Activated CD4-positive, alpha-beta T cell treated with anti-CD3 and anti-CD28 coated beads for 36 hours (primary cell): ENCODE measurements at regions not wholly inside any gene's neighbourhood (a gene's known extent, or its start where the extent isn't known, plus 50 kb on each side); places are given as distances from the start of the nearest gene placed in this dataset.

ENCODE experiments used
- ATAC-seq: fragments of 200-7000 bp; cut with Tn5 transposase; one replicate; pipeline ENCODE4 v1.10.0; 2021; ENCODE audit warnings: mild to moderate bottlenecking, moderate library complexity
- CTCF ChIA-PET: fragments of 350-600 bp; sonication (Branson Sonifier 250); formaldehyde crosslinking; loops from one replicate; lab custom pipeline; 2021; ENCODE audit warnings: antibody characterized with exemption; lab: Charles Lee
- POLR2A ChIA-PET: fragments of 350-600 bp; sonication (Branson Sonifier 250); formaldehyde crosslinking; loops from one replicate; lab custom pipeline; 2021; ENCODE audit warnings: antibody characterized with exemption, inconsistent platforms; lab: Charles Lee
- DNase-seq: peaks from one replicate; pipeline ENCODE4 v3.0.0-alpha.2; 2020
- H3K27ac Mint-ChIP-seq: one replicate; pipeline ENCODE4 v1.8.0; 2021; ENCODE audit warnings: mixed read lengths
- H3K27me3 Mint-ChIP-seq: one replicate; pipeline ENCODE4 v1.8.0; 2021; ENCODE audit warnings: mixed read lengths
- H3K36me3 Mint-ChIP-seq: one replicate; pipeline ENCODE4 v1.8.0; 2021; ENCODE audit warnings: low read depth, mixed read lengths
- H3K4me1 Mint-ChIP-seq: one replicate; pipeline ENCODE4 v1.8.0; 2021; ENCODE audit warnings: mixed read lengths
- H3K4me3 Mint-ChIP-seq: one replicate; pipeline ENCODE4 v1.8.0; 2021; ENCODE audit warnings: mild to moderate bottlenecking, moderate library complexity, mixed read lengths
- H3K9me3 Mint-ChIP-seq: one replicate; pipeline ENCODE4 v1.8.0; 2021; ENCODE audit warnings: low read depth, mixed read lengths
- intact Hi-C, 2 experiments: fragments of 100-400 bp; cut with DNase I in 1 of 2; cut with micrococcal nuclease in 1 of 2; formaldehyde crosslinking; loops; one replicate each; pipeline versions ENCODE4 v1.14.2 to v1.15.1; 2022 to 2024; cut with DNase I, micrococcal nuclease

- H3K27ac Mint-ChIP-seq, result no peak overlapping the region
- H3K9me3 Mint-ChIP-seq, result no peaks in the 10 kb centered on the region
- POLR2A ChIA-PET, result no interaction called here
- ATAC-seq (no peak), DNase-seq (no peak)
- no peaks in the 10 kb centered on the region for H3K36me3 Mint-ChIP-seq
- intact Hi-C loops, result no loop called here
- CTCF ChIA-PET, result no interaction called here
- H3K27me3 Mint-ChIP-seq, result peaks cover 2% of the 10 kb centered on the region
- H3K4me3 Mint-ChIP-seq, result no peak overlapping the region
- no peaks in the 10 kb centered on the region for H3K4me1 Mint-ChIP-seq
These were observed 237.5 kb upstream of the KIF2A start for GRCh38 chr5:62068554-62068953.

- H3K36me3 Mint-ChIP-seq, result no peaks in the 10 kb centered on the region
- H3K27ac Mint-ChIP-seq, result no peak overlapping the region
- DNase-seq, result no peak
- H3K27me3 Mint-ChIP-seq, result peaks cover 2% of the 10 kb centered on the region
- H3K4me1 Mint-ChIP-seq, result peaks cover 5% of the 10 kb centered on the region
- intact Hi-C loops, result no loop called here
- no peak for ATAC-seq
- H3K4me3 Mint-ChIP-seq, result no peak overlapping the region
- CTCF ChIA-PET, result no interaction called here
- POLR2A ChIA-PET, result no interaction called here
- H3K9me3 Mint-ChIP-seq, result no peaks in the 10 kb centered on the region
These were observed 228.6 kb upstream of the KIF2A start for GRCh38 chr5:62077387-62077786.

- ATAC-seq (no peak), DNase-seq (no peak)
- no peak overlapping the region for H3K27ac Mint-ChIP-seq
- H3K9me3 Mint-ChIP-seq, result no peaks in the 10 kb centered on the region
- no peaks in the 10 kb centered on the region for H3K36me3 Mint-ChIP-seq
- ChIA-PET CTCF (no interaction called here), POLR2A (no interaction called here)
- H3K4me1 Mint-ChIP-seq, result peaks cover 5% of the 10 kb centered on the region
- H3K4me3 Mint-ChIP-seq, result no peak overlapping the region
- H3K27me3 Mint-ChIP-seq, result peaks cover 2% of the 10 kb centered on the region
- intact Hi-C loops, result no loop called here
These were observed 228.0 kb upstream of the KIF2A start for GRCh38 chr5:62077823-62078550.

- ATAC-seq, result no peak
- intact Hi-C loops, result no loop called here
- Mint-ChIP-seq H3K4me1 (peaks cover 5% of the 10 kb centered on the region), H3K4me3 (no peak overlapping the region), H3K27me3 (no peaks in the 10 kb centered on the region), H3K27ac (no peak overlapping the region), H3K9me3 (no peaks in the 10 kb centered on the region), H3K36me3 (no peaks in the 10 kb centered on the region)
- ChIA-PET CTCF (interaction anchor here (0.8 kb wide), 1 partner anchor 400 kb away, joined by 4 read pairs; no protein-coding TSS in a partner anchor), POLR2A (no interaction called here)
- no peak for DNase-seq
These were observed 223.6 kb upstream of the KIF2A start for GRCh38 chr5:62082370-62082801.

GRCh38 chr5:62083247-62083646 is 222.8 kb upstream of the KIF2A start:
- Mint-ChIP-seq H3K4me3 (no peak overlapping the region), H3K27me3 (no peaks in the 10 kb centered on the region), H3K36me3 (no peaks in the 10 kb centered on the region), H3K27ac (no peak overlapping the region), H3K4me1 (peaks cover 2% of the 10 kb centered on the region), H3K9me3 (no peaks in the 10 kb centered on the region)
- intact Hi-C loops, result no loop called here
- CTCF ChIA-PET, result interaction anchor here (0.6 to 0.8 kb wide), 2 partner anchors 400 to 503 kb away, joined by 3 to 4 read pairs; no protein-coding TSS in a partner anchor
- ATAC-seq (no peak), DNase-seq (no peak)
- POLR2A ChIA-PET, result no interaction called here

- Mint-ChIP-seq H3K9me3 (no peaks in the 10 kb centered on the region), H3K4me1 (no peaks in the 10 kb centered on the region)
- DNase-seq, result no peak
These were observed 222.3 kb upstream of the KIF2A start for GRCh38 chr5:62083661-62084060.

GRCh38 chr5:62084391-62084790 is 221.6 kb upstream of the KIF2A start:
- H3K27ac Mint-ChIP-seq, result no peak overlapping the region
- intact Hi-C loops, result no loop called here
- CTCF ChIA-PET, result interaction anchor here (0.8 kb wide), 1 partner anchor 39 kb away, joined by 3 read pairs; no protein-coding TSS in a partner anchor
- no peak for ATAC-seq
- H3K36me3 Mint-ChIP-seq, result no peaks in the 10 kb centered on the region
- no peaks in the 10 kb centered on the region for H3K4me1 Mint-ChIP-seq
- no peak overlapping the region for H3K4me3 Mint-ChIP-seq
- POLR2A ChIA-PET, result no interaction called here
- no peaks in the 10 kb centered on the region for H3K9me3 Mint-ChIP-seq
- no peaks in the 10 kb centered on the region for H3K27me3 Mint-ChIP-seq
- no peak for DNase-seq

More at GRCh38 chr5:62083661-62084060, 222.3 kb upstream of the KIF2A start:
- ChIA-PET POLR2A (no interaction called here), CTCF (interaction anchor here (0.6 kb wide), 1 partner anchor 503 kb away, joined by 3 read pairs; no protein-coding TSS in a partner anchor)
- no peak for ATAC-seq
- Mint-ChIP-seq H3K36me3 (no peaks in the 10 kb centered on the region), H3K27me3 (no peaks in the 10 kb centered on the region), H3K27ac (no peak overlapping the region), H3K4me3 (no peak overlapping the region)
- intact Hi-C loops, result no loop called here

- Mint-ChIP-seq H3K9me3 (no peaks in the 10 kb centered on the region), H3K36me3 (no peaks in the 10 kb centered on the region), H3K27me3 (peaks cover 6% of the 10 kb centered on the region), H3K4me1 (peaks cover 8% of the 10 kb centered on the region), H3K4me3 (no peak overlapping the region), H3K27ac (no peak overlapping the region)
- intact Hi-C loops, result no loop called here
- no peak for DNase-seq
- POLR2A ChIA-PET, result no interaction called here
- no peak for ATAC-seq
- CTCF ChIA-PET, result no interaction called here
These were observed 215.1 kb upstream of the KIF2A start for GRCh38 chr5:62090953-62091352.

GRCh38 chr5:62093411-62093810 is 212.6 kb upstream of the KIF2A start:
- POLR2A ChIA-PET, result no interaction called here
- Mint-ChIP-seq H3K4me3 (no peak overlapping the region), H3K9me3 (no peaks in the 10 kb centered on the region), H3K4me1 (peaks cover 8% of the 10 kb centered on the region), H3K27me3 (peaks cover 6% of the 10 kb centered on the region), H3K27ac (no peak overlapping the region), H3K36me3 (no peaks in the 10 kb centered on the region)
- no peak for DNase-seq
- ATAC-seq, result no peak
- CTCF ChIA-PET, result no interaction called here
- intact Hi-C loops, result no loop called here

GRCh38 chr5:62093976-62094375 is 212.0 kb upstream of the KIF2A start:
- CTCF ChIA-PET, result interaction anchor here (1.1 kb wide), 1 partner anchor 133 kb away, joined by 3 read pairs; no protein-coding TSS in a partner anchor
- Mint-ChIP-seq H3K9me3 (no peaks in the 10 kb centered on the region), H3K4me1 (peaks cover 8% of the 10 kb centered on the region), H3K27me3 (peaks cover 6% of the 10 kb centered on the region), H3K27ac (no peak overlapping the region), H3K36me3 (no peaks in the 10 kb centered on the region), H3K4me3 (peak overlapping the region; percentile 24)
- no peak for DNase-seq
- ATAC-seq, result no peak
- POLR2A ChIA-PET, result no interaction called here
- intact Hi-C loops, result no loop called here

- Mint-ChIP-seq H3K36me3 (no peaks in the 10 kb centered on the region), H3K27me3 (peaks cover 6% of the 10 kb centered on the region), H3K9me3 (no peaks in the 10 kb centered on the region), H3K4me3 (no peak overlapping the region), H3K4me1 (peaks cover 8% of the 10 kb centered on the region), H3K27ac (no peak overlapping the region)
- ATAC-seq (no peak), DNase-seq (no peak)
- POLR2A ChIA-PET, result no interaction called here
- CTCF ChIA-PET, result no interaction called here
- intact Hi-C loops, result no loop called here
These were observed 208.6 kb upstream of the KIF2A start for GRCh38 chr5:62097361-62097760.

- H3K9me3 Mint-ChIP-seq, result no peaks in the 10 kb centered on the region
- H3K27ac Mint-ChIP-seq, result no peak overlapping the region
- CTCF ChIA-PET, result no interaction called here
- DNase-seq (no peak), ATAC-seq (no peak)
- no peaks in the 10 kb centered on the region for H3K27me3 Mint-ChIP-seq
- H3K4me3 Mint-ChIP-seq, result no peak overlapping the region
- no peaks in the 10 kb centered on the region for H3K36me3 Mint-ChIP-seq
- intact Hi-C loops, result no loop called here
- H3K4me1 Mint-ChIP-seq, result no peaks in the 10 kb centered on the region
- POLR2A ChIA-PET, result no interaction called here
These were observed 205.8 kb upstream of the KIF2A start for GRCh38 chr5:62100201-62100600.
